ENCODE measurements at regions not wholly inside any gene's neighbourhood (a gene's known extent, or its start where the extent isn't known, plus 50 kb on each side); places are given as distances from the start of the nearest gene placed in this dataset.

DNA sequence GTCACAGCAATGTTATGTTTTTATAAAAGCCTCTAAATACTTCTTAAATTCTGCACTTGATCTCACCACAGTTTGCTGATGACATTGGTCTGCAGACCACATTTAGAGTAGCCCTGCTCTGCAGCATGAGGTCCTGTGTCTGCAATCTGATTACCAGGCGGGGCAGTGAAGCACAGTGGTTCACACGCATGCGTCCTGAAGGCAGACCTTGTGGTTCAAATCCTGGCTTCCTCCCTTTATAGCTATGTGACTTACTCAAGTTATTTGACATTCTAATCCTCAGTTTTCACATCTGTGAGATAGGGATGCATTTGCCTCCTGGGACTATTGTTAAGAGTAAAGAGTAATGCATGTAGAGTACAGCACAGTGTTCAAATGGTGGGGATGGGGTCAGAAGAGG lies 50.3 kb downstream of the BMAL2 start:
- DNase-seq = no peak

GRCh38 chr12:27383429-27384260 lies 51.0 kb downstream of the BMAL2 start:
- DNase-seq = peak; percentile 50 to 55

DNA sequence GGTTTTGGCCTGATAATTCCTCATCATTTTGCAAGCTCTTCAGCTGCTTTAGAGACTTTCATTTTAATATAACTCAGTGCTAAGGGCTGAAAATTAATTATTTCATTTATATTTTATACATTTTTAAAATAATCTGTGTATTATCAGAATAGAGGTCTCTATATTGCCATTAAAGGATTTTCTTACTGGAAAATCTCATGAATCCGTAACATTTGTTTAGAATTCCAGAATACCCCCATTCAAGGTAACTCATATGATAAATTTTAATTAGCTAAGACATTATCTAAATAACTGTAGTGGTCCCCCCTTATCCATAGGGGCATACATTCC lies 51.6 kb downstream of the BMAL2 start:
- no peak for DNase-seq

- no peak for DNase-seq
These were observed 53.3 kb downstream of the BMAL2 start for GRCh38 chr12:27385766-27386564.

GRCh38 chr12:27387473-27387872 lies 54.8 kb downstream of the BMAL2 start:
- no peak for DNase-seq

- no peak for DNase-seq
These were observed 56.0 kb downstream of the BMAL2 start for GRCh38 chr12:27388650-27389049.

DNA sequence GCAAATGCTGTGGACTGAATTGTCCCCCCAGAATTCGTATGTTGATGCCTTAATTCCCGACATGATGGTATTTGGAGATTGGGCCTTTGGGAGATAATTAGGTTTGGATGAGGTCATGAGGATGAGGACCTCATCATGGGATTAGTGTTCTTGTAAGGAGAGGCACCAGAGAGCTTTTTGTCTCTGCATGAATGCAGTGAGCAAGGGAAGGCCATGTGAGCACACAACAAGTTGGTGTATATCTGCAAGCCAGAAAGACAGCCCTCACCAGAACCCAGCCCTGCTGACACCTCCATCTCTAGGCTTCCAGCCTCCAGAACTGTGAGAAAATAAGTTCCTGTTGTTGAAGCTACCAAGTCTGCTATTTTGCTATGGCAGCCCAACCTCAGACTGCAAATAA lies 51.9 kb upstream of the SMCO2 start:
- DNase-seq = no peak

DNA sequence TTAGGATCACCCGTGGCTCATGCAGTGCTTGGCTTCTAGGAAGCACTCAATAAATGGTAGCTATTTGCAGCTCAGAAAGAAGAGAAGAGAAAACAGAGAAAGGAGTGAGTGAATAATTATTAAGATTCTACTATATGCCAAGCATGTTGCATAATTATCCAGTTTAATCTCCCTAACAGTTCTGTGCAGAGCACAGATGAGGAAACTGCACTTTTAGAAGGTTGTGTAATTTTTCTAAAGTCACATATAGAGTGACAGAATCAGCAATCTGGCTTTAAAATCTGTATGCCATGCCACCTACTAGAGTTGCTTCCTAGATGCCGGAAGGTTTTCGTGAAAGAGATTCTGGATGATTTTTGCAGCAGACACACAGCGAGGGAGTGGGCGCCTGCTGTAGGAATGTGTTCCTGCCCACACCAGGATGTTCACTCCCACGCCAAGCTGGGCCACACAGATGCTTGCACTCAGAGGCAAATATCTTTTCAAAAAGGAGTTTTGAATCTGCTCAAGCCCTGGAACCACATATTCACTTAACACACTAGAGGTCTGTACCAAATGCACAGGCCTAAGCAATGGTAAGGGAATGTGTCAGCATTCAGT lies 50.2 kb upstream of the SMCO2 start:
- DNase-seq = no peak
